IMR-90 (cell line): ENCODE measurements at regions not wholly inside any gene's neighbourhood (a gene's known extent, or its start where the extent isn't known, plus 50 kb on each side); places are given as distances from the start of the nearest gene placed in this dataset.

Experiments
- ATAC-seq: fragments of 200-7000 bp; cut with Tn5 transposase; 2 replicates; pipeline ENCODE4 v1.9.1; 2020; ENCODE audit warnings: low read depth, mild to moderate bottlenecking, moderate library complexity
- BruUV-seq: library from RNA; stranded (reverse); fragments of 400-500 nt; replicated peaks from 2 replicates; lab custom pipeline; 2021; lab: Mats Ljungman, UMichigan
- CTCF ChIA-PET: fragments of 300-600 bp; formaldehyde crosslinking; extraction: SDS; loops from one replicate; lab custom pipeline; 2021; ENCODE audit warnings: antibody characterized with exemption; lab: Yijun Ruan, JAX
- POLR2A ChIA-PET: fragments of 300-600 bp; sonication (Branson Sonifier 250); formaldehyde crosslinking; loops from one replicate; lab custom pipeline; 2022; ENCODE audit warnings: antibody characterized with exemption; ENCODE audit not compliant: unreplicated experiment; lab: Charles Lee
- DNase-seq: peaks from one replicate; pipeline ENCODE4 v3.0.0; 2013
- H2AFZ ChIP-seq: replicated peaks from 2 replicates; pipeline ENCODE3; 2013; ENCODE audit warnings: low read length, mild to moderate bottlenecking; ENCODE audit not compliant: poor library complexity
- H2AK5ac ChIP-seq: 2 replicates; pipeline ENCODE4 v1.6.1; 2013; ENCODE audit warnings: low read depth, low read length, inconsistent platforms
- H2AK9ac ChIP-seq: replicated peaks from 2 replicates; pipeline ENCODE3; 2013; ENCODE audit warnings: mild to moderate bottlenecking, low read depth, low read length, moderate library complexity; ENCODE audit not compliant: poor library complexity
- H2BK120ac ChIP-seq: 2 replicates; pipeline ENCODE4 v1.6.1; 2013; ENCODE audit warnings: low read depth, low read length, inconsistent platforms
- H2BK15ac ChIP-seq: 3 replicates; pipeline ENCODE4 v1.6.1; 2013; ENCODE audit warnings: low read depth, low read length, inconsistent platforms
- H2BK20ac ChIP-seq: 2 replicates; pipeline ENCODE4 v1.6.1; 2013; ENCODE audit warnings: low read depth, mild to moderate bottlenecking, inconsistent platforms, low read length, moderate library complexity
- H2BK5ac ChIP-seq: 2 replicates; pipeline ENCODE4 v1.6.1; 2013; ENCODE audit warnings: mild to moderate bottlenecking, low read depth, low read length, inconsistent platforms; ENCODE audit not compliant: poor library complexity, severe bottlenecking
- H3K14ac ChIP-seq: replicated peaks from 2 replicates; pipeline ENCODE4 v1.6.1; 2013; ENCODE audit warnings: low read depth, low read length, inconsistent platforms
- H3K18ac ChIP-seq: 2 replicates; pipeline ENCODE4 v1.6.1; 2013; ENCODE audit warnings: low read depth, low read length, control low read depth
- H3K23ac ChIP-seq: 2 replicates; pipeline ENCODE4 v1.6.1; 2013; ENCODE audit warnings: low read depth, low read length, inconsistent platforms
- H3K27ac ChIP-seq: 2 replicates; pipeline ENCODE4 v1.5.1; 2013; ENCODE audit warnings: mild to moderate bottlenecking, control low read depth, low read length; ENCODE audit not compliant: insufficient read depth
- H3K27me3 ChIP-seq: 2 replicates; pipeline ENCODE4 v1.6.1; 2013; ENCODE audit warnings: low read length; ENCODE audit not compliant: control insufficient read depth, insufficient read depth
- H3K36me3 ChIP-seq: 2 replicates; pipeline ENCODE4 v1.6.1; 2013; ENCODE audit warnings: low read length, mixed read lengths; ENCODE audit not compliant: control insufficient read depth, insufficient read depth
- H3K4ac ChIP-seq: 2 replicates; pipeline ENCODE4 v1.6.1; 2013; ENCODE audit warnings: low read depth, low read length, inconsistent platforms
- H3K4me1 ChIP-seq: 2 replicates; pipeline ENCODE4 v1.6.1; 2013; ENCODE audit warnings: low read length, mixed read lengths; ENCODE audit not compliant: control insufficient read depth, insufficient read depth
- H3K4me2 ChIP-seq: 2 replicates; pipeline ENCODE4 v1.6.1; 2013; ENCODE audit warnings: low read depth, mild to moderate bottlenecking, control low read depth, low read length, moderate library complexity
- H3K4me3 ChIP-seq: 2 replicates; pipeline ENCODE4 v1.5.1; 2013; ENCODE audit warnings: low read depth, mild to moderate bottlenecking, control low read depth, low read length, moderate library complexity; ENCODE audit not compliant: insufficient read depth
- H3K56ac ChIP-seq: 2 replicates; pipeline ENCODE4 v1.6.1; 2013; ENCODE audit warnings: low read length, inconsistent platforms; ENCODE audit not compliant: insufficient read depth; ENCODE audit errors: extremely low read depth
- H3K79me1 ChIP-seq, 2 experiments: 2 replicates each; pipeline ENCODE4 v1.6.1; 2013; ENCODE audit warnings: low read length in 2 of 2, inconsistent platforms in 1 of 2, low read depth in 1 of 2
- H3K9ac ChIP-seq: 2 replicates; pipeline ENCODE4 v1.6.1; 2013; ENCODE audit warnings: low read depth, low read length, control low read depth
- H3K9me1 ChIP-seq: 2 replicates; pipeline ENCODE4 v1.6.1; 2013; ENCODE audit warnings: low read length, inconsistent platforms; ENCODE audit not compliant: insufficient read depth
- H3K9me3 ChIP-seq: 2 replicates; pipeline ENCODE4 v1.6.1; 2013; ENCODE audit warnings: low read length; ENCODE audit not compliant: control insufficient read depth, insufficient read depth
- H4K20me1 ChIP-seq: 2 replicates; pipeline ENCODE4 v1.6.1; 2013; ENCODE audit warnings: low read length, inconsistent platforms; ENCODE audit not compliant: insufficient read depth
- H4K5ac ChIP-seq: 2 replicates; pipeline ENCODE4 v1.6.1; 2013; ENCODE audit warnings: mild to moderate bottlenecking, low read depth, low read length, control low read depth
- H4K8ac ChIP-seq, 2 experiments: 2 replicates each; pipeline ENCODE4 v1.6.1; 2013; ENCODE audit warnings: low read depth in 2 of 2, low read length in 2 of 2, control low read depth in 1 of 2, inconsistent platforms in 1 of 2
- H4K91ac ChIP-seq: 2 replicates; pipeline ENCODE4 v1.6.1; 2013; ENCODE audit warnings: low read depth, low read length, inconsistent platforms; ENCODE audit not compliant: insufficient read depth
- USF2 ChIP-seq: fragments of 150-350 bp; IDR thresholded peaks from 2 replicates; pipeline ENCODE4 v1.6.1; 2017; ENCODE audit warnings: mild to moderate bottlenecking, antibody characterized with exemption, low read length, low read depth
- WGBS, 2 experiments: methylation state at CpG; one replicate each; pipeline versions ENCODE4 v1.1.5 to v1.1.7; 2013; ENCODE audit warnings: missing lambda C conversion rate in 2 of 2; ENCODE audit not compliant: insufficient read length in 1 of 2; ENCODE audit errors: extremely low coverage in 2 of 2; 5-methylcytosine and 5-hydroxymethylcytosine counted together
- dilution Hi-C: fragments of 300-500 bp; cut with HindIII; formaldehyde crosslinking; loops from one replicate; pipeline ENCODE4 v1.14.3; 2018; ENCODE audit warnings: low sequenced_read_pairs; ENCODE audit not compliant: unreplicated experiment
- in situ Hi-C: fragments of 300-500 bp; cut with MboI; formaldehyde crosslinking; loops from 3 replicates; pipeline ENCODE4 v1.14.3; 2019; ENCODE audit warnings: low sequenced_read_pairs, inconsistent platforms, mixed read lengths
- intact Hi-C: fragments of 100-400 bp; cut with micrococcal nuclease; formaldehyde crosslinking; loops from 2 replicates; pipeline ENCODE4 v1.10.0; 2022

DNA sequence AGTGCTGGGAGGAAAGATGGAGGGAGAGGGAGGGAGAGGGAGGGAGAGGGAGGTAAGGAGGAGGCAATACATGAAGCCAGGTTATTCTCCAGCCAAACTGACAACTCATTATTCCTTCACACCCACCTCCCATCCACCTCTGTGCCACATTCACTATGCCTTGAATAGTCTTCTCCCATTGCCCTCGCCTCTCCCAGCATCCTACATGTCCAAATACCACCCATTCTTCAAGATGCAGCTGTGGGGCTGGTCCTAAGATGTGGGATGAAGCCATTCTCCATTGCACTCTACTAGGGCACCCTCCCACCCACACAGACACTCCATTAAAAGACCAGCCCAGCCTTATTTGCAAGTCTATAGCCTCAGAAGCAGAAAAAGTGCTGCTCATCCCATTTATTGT is 165.8 kb downstream of the RRAGC start:
- DNase-seq (no peak), ATAC-seq (no peak)
- Histone ChIP-seq H4K8ac (no peak overlapping the region), H3K4me1 (no peaks in the 10 kb centered on the region), H3K9me1 (no peaks in the 10 kb centered on the region), H3K36me3 (no peaks in the 10 kb centered on the region), H4K5ac (no peak overlapping the region), H3K4me3 (no peak overlapping the region), H3K9ac (no peak overlapping the region), H2BK20ac (no peak overlapping the region), H2AFZ (no peak overlapping the region), H2BK120ac (no peak overlapping the region), H3K18ac (no peak overlapping the region), H2BK15ac (no peak overlapping the region), H4K91ac (no peak overlapping the region), H3K4me2 (no peak overlapping the region), H2AK9ac (no peak overlapping the region), H3K4ac (no peak overlapping the region), H3K23ac (no peak overlapping the region), H2BK5ac (no peak overlapping the region), H3K27me3 (no peaks in the 10 kb centered on the region), H3K14ac (no peak overlapping the region), H3K79me1 (no peaks in the 10 kb centered on the region), H2AK5ac (no peak overlapping the region), H4K20me1 (no peaks in the 10 kb centered on the region), H3K56ac (no peak overlapping the region), H3K9me3 (no peaks in the 10 kb centered on the region), H3K27ac (no peak overlapping the region)
- no CpG with 5 or more reads among the region's 1 CpG for WGBS, 2 experiments
- intact Hi-C loops, result no loop called here
- POLR2A ChIA-PET, result no interaction called here
- in situ Hi-C loops, result no loop called here
- CTCF ChIA-PET, result no interaction called here
- no TSS peak for BruUV-seq
- no peak for TF ChIP-seq USF2
- dilution Hi-C loops, result no loop called here
